ENCODE measurements at regions not wholly inside any gene's neighbourhood (a gene's known extent, or its start where the extent isn't known, plus 50 kb on each side); places are given as distances from the start of the nearest gene placed in this dataset.

- no peak for DNase-seq (ENCODE audit: low read depth in 2 of 2)
Measured at GRCh38 chr10:4532467-4532866, 293.5 kb upstream of the AKR1E2 start.

GRCh38 chr10:4532011-4532410 is 294.0 kb upstream of the AKR1E2 start:
- DNase-seq (ENCODE audit: low read depth in 2 of 2): no peak

GRCh38 chr10:4529266-4529665 is 296.7 kb upstream of the AKR1E2 start:
- DNase-seq (ENCODE audit: low read depth in 2 of 2): no peak

- no peak for DNase-seq (ENCODE audit: low read depth in 2 of 2)
Measured at GRCh38 chr10:4527281-4527970, 298.6 kb upstream of the AKR1E2 start.

GRCh38 chr10:4526311-4526731 is 299.7 kb upstream of the AKR1E2 start:
- DNase-seq (ENCODE audit: low read depth in 2 of 2): no peak

GRCh38 chr10:4525103-4525502 is 300.9 kb upstream of the AKR1E2 start:
- no peak for DNase-seq (ENCODE audit: low read depth in 2 of 2)

- no peak for DNase-seq (ENCODE audit: low read depth in 2 of 2)
Measured at GRCh38 chr10:4522296-4523000, 303.6 kb upstream of the AKR1E2 start.

- DNase-seq (ENCODE audit: low read depth in 2 of 2): no peak
Measured at GRCh38 chr10:4519658-4520402, 306.2 kb upstream of the AKR1E2 start.

- no peak for DNase-seq (ENCODE audit: low read depth in 2 of 2)
Measured at GRCh38 chr10:4517746-4518145, 308.3 kb upstream of the AKR1E2 start.

- no peak for DNase-seq (ENCODE audit: low read depth in 2 of 2)
Measured at GRCh38 chr10:4515721-4516120, 310.3 kb upstream of the AKR1E2 start.

GRCh38 chr10:4514445-4515108 is 311.4 kb upstream of the AKR1E2 start:
- DNase-seq (ENCODE audit: low read depth in 2 of 2): no peak

- DNase-seq (ENCODE audit: low read depth in 2 of 2): no peak
Measured at GRCh38 chr10:4512671-4513240, 313.3 kb upstream of the AKR1E2 start.

- no peak for DNase-seq (ENCODE audit: low read depth in 2 of 2)
Measured at GRCh38 chr10:4512196-4512595, 313.8 kb upstream of the AKR1E2 start.

- DNase-seq (ENCODE audit: low read depth in 2 of 2): no peak
Measured at GRCh38 chr10:4511509-4511908, 314.5 kb upstream of the AKR1E2 start.

- no peak for DNase-seq (ENCODE audit: low read depth in 2 of 2)
Measured at GRCh38 chr10:4509405-4509804, 316.6 kb upstream of the AKR1E2 start.

- no peak for DNase-seq (ENCODE audit: low read depth in 2 of 2)
Measured at GRCh38 chr10:4506095-4506494, 319.9 kb upstream of the AKR1E2 start.

- DNase-seq (ENCODE audit: low read depth in 2 of 2): no peak
Measured at GRCh38 chr10:4504550-4504949, 321.5 kb upstream of the AKR1E2 start.

GRCh38 chr10:4503076-4503475 is 322.9 kb upstream of the AKR1E2 start:
- no peak for DNase-seq (ENCODE audit: low read depth in 2 of 2)

GRCh38 chr10:4501306-4501705 is 324.7 kb upstream of the AKR1E2 start:
- DNase-seq (ENCODE audit: low read depth in 2 of 2): no peak

GRCh38 chr10:4498711-4499251 is 327.2 kb upstream of the AKR1E2 start:
- DNase-seq (ENCODE audit: low read depth in 2 of 2): no peak

- DNase-seq (ENCODE audit: low read depth in 2 of 2): no peak
Measured at GRCh38 chr10:4494551-4494950, 331.5 kb upstream of the AKR1E2 start.

GRCh38 chr10:4492202-4492601 is 333.8 kb upstream of the AKR1E2 start:
- no peak for DNase-seq (ENCODE audit: low read depth in 2 of 2)

All from activated CD8-positive, alpha-beta memory T cell treated with anti-CD3 and anti-CD28 coated beads for 4 hours (primary cell).